ENCODE measurements at regions not wholly inside any gene's neighbourhood (a gene's known extent, or its start where the extent isn't known, plus 50 kb on each side); places are given as distances from the start of the nearest gene placed in this dataset.

- Histone ChIP-seq H3K27me3 (ENCODE audit: control insufficient read depth in 4 of 4, insufficient read depth in 4 of 4, low read length in 3 of 4) (no peaks in the 10 kb centered on the region), H3K4me3 (ENCODE audit: low read depth in 1 of 3, low read length in 3 of 3) (no peak overlapping the region), H3K27ac (ENCODE audit: low read depth in 1 of 2, low read length in 2 of 2) (no peak overlapping the region), H3K9ac (ENCODE audit: low read depth in 1 of 2, low read length in 2 of 2) (no peak overlapping the region), H3K9me3 (ENCODE audit: control insufficient read depth in 4 of 4, low read length in 3 of 4) (peaks cover 0 to 3% (median 1%) of the 10 kb centered on the region in 4 donors), H3K36me3 (ENCODE audit: control insufficient read depth in 4 of 4, insufficient read depth in 3 of 4, low read depth in 1 of 4, low read length in 3 of 4) (no peaks in the 10 kb centered on the region), H3K4me1 (ENCODE audit: control insufficient read depth in 4 of 4, insufficient read depth in 4 of 4, low read length in 3 of 4) (no peaks in the 10 kb centered on the region)
- TF ChIP-seq NR2F2 (IDR thresholded peaks at IDR 0.05) = no peak
- TF ChIP-seq ZBTB33 (IDR thresholded peaks at IDR 0.05) = no peak
- TF ChIP-seq YY1 (IDR thresholded peaks at IDR 0.05) = no peak
- no peak for TF ChIP-seq REST (IDR thresholded peaks at IDR 0.05)
- no peak for TF ChIP-seq RAD21 (IDR thresholded peaks at IDR 0.05)
- TF ChIP-seq FOXA1 (IDR thresholded peaks at IDR 0.05) = no peak
- TF ChIP-seq EGR1 (IDR thresholded peaks at IDR 0.05; ENCODE audit: low read depth in 2 of 2) = no peak
- no peak for TF ChIP-seq SP1 (IDR thresholded peaks at IDR 0.05)
- TF ChIP-seq GABPA (IDR thresholded peaks at IDR 0.05 in 1 of 2, conservative IDR thresholded peaks at IDR 0.05 in 1 of 2) = no peak
- TF ChIP-seq MAX (IDR thresholded peaks at IDR 0.05) = no peak
- no peak for TF ChIP-seq HNF4G (IDR thresholded peaks at IDR 0.05)
- TF ChIP-seq TAF1 (conservative IDR thresholded peaks at IDR 0.05) = no peak
- TF ChIP-seq JUND (IDR thresholded peaks at IDR 0.05) = no peak
- TF ChIP-seq FOXA2 (IDR thresholded peaks at IDR 0.05) = no peak
- no peak for TF ChIP-seq CTCF (IDR thresholded peaks at IDR 0.05; ENCODE audit: low read depth, low read length, missing input control)
- TF ChIP-seq ATF3 (IDR thresholded peaks at IDR 0.05) = no peak
- no peak for TF ChIP-seq HNF4A (conservative IDR thresholded peaks at IDR 0.05)
- 91% methylated on average over 4 of the region's 4 CpGs for WGBS
- DNase-seq (ENCODE audit: low spot score) = no peak
Measured at GRCh38 chr13:58434943-58435342, 803.4 kb downstream of the PCDH17 start.

- H3K27ac ChIP-seq (ENCODE audit: low read depth in 1 of 2, low read length in 2 of 2) = no peak overlapping the region
- H3K27me3 ChIP-seq (ENCODE audit: control insufficient read depth in 4 of 4, insufficient read depth in 4 of 4, low read length in 3 of 4) = no peaks in the 10 kb centered on the region
- H3K36me3 ChIP-seq (ENCODE audit: control insufficient read depth in 4 of 4, insufficient read depth in 3 of 4, low read depth in 1 of 4, low read length in 3 of 4) = no peaks in the 10 kb centered on the region
- no peaks in the 10 kb centered on the region for H3K4me1 ChIP-seq (ENCODE audit: control insufficient read depth in 4 of 4, insufficient read depth in 4 of 4, low read length in 3 of 4)
- H3K9me3 ChIP-seq (ENCODE audit: control insufficient read depth in 4 of 4, low read length in 3 of 4) = no peaks in the 10 kb centered on the region
- H3K4me3 ChIP-seq (ENCODE audit: low read depth in 1 of 3, low read length in 3 of 3) = no peak overlapping the region
- DNase-seq (ENCODE audit: low spot score) = no peak
- 76% methylated on average over 5 of the region's 5 CpGs for WGBS
- H3K9ac ChIP-seq (ENCODE audit: low read depth in 1 of 2, low read length in 2 of 2) = no peak overlapping the region
- TF ChIP-seq RXRA (IDR thresholded peaks at IDR 0.05) (no peak), GABPA (IDR thresholded peaks at IDR 0.05 in 1 of 2, conservative IDR thresholded peaks at IDR 0.05 in 1 of 2) (no peak), YY1 (IDR thresholded peaks at IDR 0.05) (no peak), RAD21 (IDR thresholded peaks at IDR 0.05) (no peak), FOXA2 (IDR thresholded peaks at IDR 0.05) (no peak), REST (IDR thresholded peaks at IDR 0.05) (no peak), JUND (IDR thresholded peaks at IDR 0.05) (no peak), HNF4A (conservative IDR thresholded peaks at IDR 0.05) (no peak), ZBTB33 (IDR thresholded peaks at IDR 0.05) (no peak), HNF4G (IDR thresholded peaks at IDR 0.05) (no peak), NR2F2 (IDR thresholded peaks at IDR 0.05) (no peak), TAF1 (conservative IDR thresholded peaks at IDR 0.05) (no peak), SP1 (IDR thresholded peaks at IDR 0.05) (no peak), EGR1 (IDR thresholded peaks at IDR 0.05; ENCODE audit: low read depth in 2 of 2) (no peak)
Measured at GRCh38 chr13:58437427-58437826, 805.9 kb downstream of the PCDH17 start.
